Femur (tissue), 1 donor: ENCODE measurements at regions not wholly inside any gene's neighbourhood (a gene's known extent, or its start where the extent isn't known, plus 50 kb on each side); places are given as distances from the start of the nearest gene placed in this dataset.
A peak's percentile ranks its signal among the peaks of the same experiment; 100 is the strongest.
"Not testable (repeated sequence)": the region's sequence is repeated elsewhere in the genome, so short reads cannot be mapped to it uniquely, and the experiment has no call there.

Experiments
- DNase-seq: peaks from one replicate; pipeline ENCODE4 v3.0.0-alpha.2; 2017

- not testable (repeated sequence) for DNase-seq
These were observed 2065.8 kb upstream of the CDH6 start for GRCh38 chr5:29127524-29128156.

- peak; percentile 23 for DNase-seq
These were observed 2067.0 kb upstream of the CDH6 start for GRCh38 chr5:29126462-29126861.

- no peak for DNase-seq
These were observed 2071.2 kb upstream of the CDH6 start for GRCh38 chr5:29122306-29122705.

- DNase-seq, result no peak
These were observed 2076.0 kb upstream of the CDH9 start for GRCh38 chr5:29114331-29114768.

GRCh38 chr5:29113516-29113915, 2075.1 kb upstream of the CDH9 start:
- no peak for DNase-seq

- DNase-seq, result no peak
These were observed 2061.2 kb upstream of the CDH9 start for GRCh38 chr5:29099585-29099984.

GRCh38 chr5:29089591-29090130, 2051.3 kb upstream of the CDH9 start:
- DNase-seq, result no peak

- DNase-seq, result no peak
These were observed 2046.8 kb upstream of the CDH9 start for GRCh38 chr5:29085142-29085541.

- no peak for DNase-seq
These were observed 2041.4 kb upstream of the CDH9 start for GRCh38 chr5:29079771-29080170.

- DNase-seq, result no peak
These were observed 2039.1 kb upstream of the CDH9 start for GRCh38 chr5:29077451-29077850.

GRCh38 chr5:29069104-29069402, 2030.7 kb upstream of the CDH9 start:
- no peak for DNase-seq

- no peak for DNase-seq
These were observed 2023.0 kb upstream of the CDH9 start for GRCh38 chr5:29061381-29061780.

- no peak for DNase-seq
These were observed 2016.3 kb upstream of the CDH9 start for GRCh38 chr5:29054694-29055093.

- DNase-seq, result no peak
These were observed 2015.9 kb upstream of the CDH9 start for GRCh38 chr5:29054282-29054681.

GRCh38 chr5:29051509-29051908, 2013.1 kb upstream of the CDH9 start:
- DNase-seq, result no peak

GRCh38 chr5:29042152-29042551, 2003.8 kb upstream of the CDH9 start:
- no peak for DNase-seq

GRCh38 chr5:29040404-29040803, 2002.0 kb upstream of the CDH9 start:
- no peak for DNase-seq

GRCh38 chr5:29039994-29040393, 2001.6 kb upstream of the CDH9 start:
- no peak for DNase-seq

- no peak for DNase-seq
These were observed 1999.3 kb upstream of the CDH9 start for GRCh38 chr5:29037716-29038115.

GRCh38 chr5:29024052-29024451, 1985.7 kb upstream of the CDH9 start:
- no peak for DNase-seq

- DNase-seq, result no peak
These were observed 1985.2 kb upstream of the CDH9 start for GRCh38 chr5:29023541-29023940.

GRCh38 chr5:29017501-29017900, 1979.1 kb upstream of the CDH9 start:
- no peak for DNase-seq

GRCh38 chr5:29016067-29016466, 1977.7 kb upstream of the CDH9 start:
- DNase-seq, result no peak

- no peak for DNase-seq
These were observed 1977.1 kb upstream of the CDH9 start for GRCh38 chr5:29015523-29015922.

GRCh38 chr5:29005386-29005785, 1967.0 kb upstream of the CDH9 start:
- DNase-seq, result no peak
